ENCODE measurements at regions not wholly inside any gene's neighbourhood (a gene's known extent, or its start where the extent isn't known, plus 50 kb on each side); places are given as distances from the start of the nearest gene placed in this dataset.

GRCh38 chr3:30305021-30305420, 301.4 kb upstream of the TGFBR2 start:
- no peaks in the 10 kb centered on the region for H3K27me3 Mint-ChIP-seq (ENCODE audit: low read depth)
- H3K4me1 Mint-ChIP-seq: peaks cover 7% of the 10 kb centered on the region
- no peak overlapping the region for H3K4me3 Mint-ChIP-seq
- peaks cover 5% of the 10 kb centered on the region for H3K9me3 Mint-ChIP-seq
- TF ChIP-seq CTCF (conservative IDR thresholded peaks at IDR 0.05): no peak
- no peak for DNase-seq (ENCODE audit: low read depth, low spot score)
- H3K27ac Mint-ChIP-seq (ENCODE audit: unreplicated experiment): no peak overlapping the region
- H3K36me3 Mint-ChIP-seq (ENCODE audit: low read depth): no peaks in the 10 kb centered on the region

GRCh38 chr3:30306896-30307295, 299.5 kb upstream of the TGFBR2 start:
- no peaks in the 10 kb centered on the region for H3K4me1 Mint-ChIP-seq
- no peak for TF ChIP-seq CTCF (conservative IDR thresholded peaks at IDR 0.05)
- peaks cover 5% of the 10 kb centered on the region for H3K9me3 Mint-ChIP-seq
- H3K27ac Mint-ChIP-seq (ENCODE audit: unreplicated experiment): no peak overlapping the region
- H3K36me3 Mint-ChIP-seq (ENCODE audit: low read depth): no peaks in the 10 kb centered on the region
- DNase-seq (ENCODE audit: low read depth, low spot score): no peak
- no peak overlapping the region for H3K4me3 Mint-ChIP-seq
- no peaks in the 10 kb centered on the region for H3K27me3 Mint-ChIP-seq (ENCODE audit: low read depth)

DNA sequence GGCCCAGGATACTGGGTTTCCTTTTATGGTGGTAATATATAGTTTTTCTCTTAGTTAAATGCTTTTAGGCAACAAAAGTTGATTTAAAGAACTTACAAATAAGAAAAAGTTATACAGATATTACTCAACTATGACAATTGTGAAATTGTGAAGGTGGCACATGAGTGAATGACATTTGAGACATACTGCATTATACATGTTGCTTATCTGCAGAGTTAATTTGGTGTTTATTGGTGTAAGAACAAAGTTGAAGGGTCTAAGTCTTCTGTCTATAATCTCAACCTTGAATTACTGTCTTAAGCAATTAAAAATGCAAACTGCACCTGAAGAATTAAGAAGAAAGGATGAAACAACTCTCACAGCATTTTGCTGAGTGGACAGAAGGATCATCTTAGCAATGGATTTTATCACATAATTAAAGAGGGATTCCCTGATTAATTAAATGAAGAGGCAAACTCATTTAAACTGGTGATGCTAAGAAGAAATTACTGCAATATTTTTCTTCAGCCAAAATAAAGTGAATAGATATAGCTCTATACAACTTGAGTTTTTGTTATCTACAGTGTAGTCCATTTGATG, 298.9 kb upstream of the TGFBR2 start:
- DNase-seq (ENCODE audit: low read depth, low spot score): no peak
- no peak overlapping the region for H3K27ac Mint-ChIP-seq (ENCODE audit: unreplicated experiment)
- H3K9me3 Mint-ChIP-seq: peaks cover 5% of the 10 kb centered on the region
- no peaks in the 10 kb centered on the region for H3K27me3 Mint-ChIP-seq (ENCODE audit: low read depth)
- H3K36me3 Mint-ChIP-seq (ENCODE audit: low read depth): no peaks in the 10 kb centered on the region
- no peak overlapping the region for H3K4me3 Mint-ChIP-seq
- TF ChIP-seq CTCF (conservative IDR thresholded peaks at IDR 0.05): no peak
- H3K4me1 Mint-ChIP-seq: no peaks in the 10 kb centered on the region

DNA sequence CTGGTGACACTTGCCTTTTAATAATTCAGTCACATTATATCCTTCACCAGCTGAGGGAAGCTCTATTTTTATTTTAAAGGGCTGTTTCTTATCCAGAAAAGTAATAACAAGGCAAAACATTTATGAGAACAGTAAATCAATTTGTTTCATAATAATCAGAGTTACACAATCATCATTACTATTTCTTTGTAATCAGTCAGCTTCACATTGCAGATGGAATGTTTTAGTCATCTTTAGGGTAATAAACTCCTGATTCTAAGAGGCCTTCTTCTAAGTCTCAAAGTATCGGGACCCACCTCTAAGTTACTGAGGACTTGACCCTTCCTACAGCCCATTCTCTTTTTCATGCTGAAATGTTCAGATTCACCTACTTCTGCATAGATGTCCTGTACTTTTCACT, 298.3 kb upstream of the TGFBR2 start:
- H3K4me3 Mint-ChIP-seq: no peak overlapping the region
- no peak for TF ChIP-seq CTCF (conservative IDR thresholded peaks at IDR 0.05)
- H3K27me3 Mint-ChIP-seq (ENCODE audit: low read depth): no peaks in the 10 kb centered on the region
- H3K27ac Mint-ChIP-seq (ENCODE audit: unreplicated experiment): no peak overlapping the region
- peaks cover 5% of the 10 kb centered on the region for H3K9me3 Mint-ChIP-seq
- no peaks in the 10 kb centered on the region for H3K36me3 Mint-ChIP-seq (ENCODE audit: low read depth)
- no peaks in the 10 kb centered on the region for H3K4me1 Mint-ChIP-seq
- DNase-seq (ENCODE audit: low read depth, low spot score): no peak

DNA sequence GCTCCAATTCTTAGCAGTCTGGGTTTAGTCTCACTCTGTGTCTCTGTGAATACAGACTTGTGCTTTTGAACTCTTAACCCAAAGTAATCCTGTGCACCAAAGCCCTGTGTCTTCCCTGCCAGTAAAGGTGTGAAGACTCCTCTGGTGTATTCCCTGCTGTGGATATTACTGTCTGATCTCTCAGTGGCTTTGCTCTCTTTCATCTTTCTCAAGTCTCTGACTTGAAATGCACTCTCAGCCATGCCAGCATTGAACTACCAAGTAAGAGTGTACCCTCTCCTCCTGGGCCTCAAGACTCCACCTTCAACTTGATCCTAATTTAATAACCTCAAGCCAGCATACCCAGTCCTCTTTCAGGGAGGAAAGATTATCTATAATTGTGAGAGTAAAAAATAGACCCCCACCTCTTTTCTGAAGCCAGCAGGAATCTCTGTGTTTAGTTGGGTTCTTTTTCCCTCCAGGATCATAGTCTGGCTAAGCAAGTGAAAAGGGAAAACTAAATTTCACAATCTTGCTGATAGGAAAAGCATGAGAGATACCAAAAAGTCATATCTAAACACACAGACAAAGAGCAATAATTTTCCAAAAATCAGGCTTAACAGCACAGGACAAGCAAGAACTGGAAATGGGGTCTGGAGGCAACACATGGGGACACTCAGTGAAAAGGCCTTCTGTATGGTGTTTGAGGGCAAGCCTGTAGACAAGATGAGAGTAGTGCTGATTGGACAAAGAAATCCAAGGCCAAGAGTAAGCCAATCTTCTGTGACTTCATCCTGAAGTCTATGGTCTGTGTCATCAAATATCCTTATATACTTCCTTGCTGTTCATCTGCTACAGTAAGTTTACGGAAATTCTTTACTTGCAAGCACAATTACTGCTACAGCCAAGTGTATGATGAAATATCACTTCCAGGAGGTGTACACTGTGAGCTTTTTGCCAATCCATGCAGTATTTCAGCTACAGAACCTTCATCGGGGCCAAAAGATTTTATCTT, 296.1 kb upstream of the TGFBR2 start:
- Mint-ChIP-seq H3K9me3 (peaks cover 3% of the 10 kb centered on the region), H3K4me1 (no peaks in the 10 kb centered on the region), H3K27ac (ENCODE audit: unreplicated experiment) (no peak overlapping the region), H3K4me3 (no peak overlapping the region), H3K36me3 (ENCODE audit: low read depth) (no peaks in the 10 kb centered on the region), H3K27me3 (ENCODE audit: low read depth) (no peaks in the 10 kb centered on the region)
- TF ChIP-seq CTCF (conservative IDR thresholded peaks at IDR 0.05): no peak
- DNase-seq (ENCODE audit: low read depth, low spot score): no peak
